ENCODE measurements at regions not wholly inside any gene's neighbourhood (a gene's known extent, or its start where the extent isn't known, plus 50 kb on each side); places are given as distances from the start of the nearest gene placed in this dataset.

DNA sequence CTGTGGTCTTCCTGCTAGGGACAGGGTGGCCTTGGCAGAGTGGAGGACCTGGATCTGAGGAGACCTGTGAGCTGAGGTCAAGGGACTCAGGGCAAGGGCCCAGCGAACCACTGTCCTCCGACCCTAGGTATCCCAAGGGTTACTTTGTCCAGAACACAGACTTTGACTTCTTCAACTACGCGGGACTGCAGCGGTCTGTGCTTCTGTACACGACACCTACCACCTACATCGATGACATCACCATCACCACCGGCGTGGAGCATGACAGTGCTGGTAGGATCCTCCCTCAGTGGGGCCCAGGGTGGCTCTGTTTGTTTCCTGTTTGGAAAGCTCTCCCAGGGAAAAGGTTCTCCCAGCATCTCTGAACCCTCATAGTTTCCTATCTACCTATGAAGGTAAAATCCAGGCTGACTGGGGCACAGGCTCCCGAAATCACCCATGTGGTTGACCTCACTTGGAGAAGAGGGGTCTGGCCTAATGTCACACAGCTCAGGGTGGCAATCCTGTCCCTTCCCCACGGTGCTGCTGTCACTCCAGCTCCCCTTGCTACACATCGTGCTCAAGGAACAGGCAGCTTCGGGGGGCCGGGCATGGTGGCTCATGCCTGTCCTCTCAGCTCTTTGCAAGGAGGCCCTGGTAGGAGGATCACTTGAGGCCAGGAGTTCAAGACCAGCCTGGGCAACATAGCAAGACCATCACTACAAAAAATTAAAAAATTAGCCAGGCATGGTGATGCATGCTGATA is 57.6 kb downstream of the ZNF727 start:
- TF ChIP-seq POLR2A (IDR thresholded peaks at IDR 0.05; ENCODE audit: low read length) (no peak), CTCF (IDR thresholded peaks at IDR 0.05) (no peak), BHLHE40 (IDR thresholded peaks at IDR 0.05; ENCODE audit: low read depth, low read length) (no peak), RFX5 (IDR thresholded peaks at IDR 0.05) (no peak), REST (IDR thresholded peaks at IDR 0.05) (no peak)
- TF ChIP-seq, protein P1, sequence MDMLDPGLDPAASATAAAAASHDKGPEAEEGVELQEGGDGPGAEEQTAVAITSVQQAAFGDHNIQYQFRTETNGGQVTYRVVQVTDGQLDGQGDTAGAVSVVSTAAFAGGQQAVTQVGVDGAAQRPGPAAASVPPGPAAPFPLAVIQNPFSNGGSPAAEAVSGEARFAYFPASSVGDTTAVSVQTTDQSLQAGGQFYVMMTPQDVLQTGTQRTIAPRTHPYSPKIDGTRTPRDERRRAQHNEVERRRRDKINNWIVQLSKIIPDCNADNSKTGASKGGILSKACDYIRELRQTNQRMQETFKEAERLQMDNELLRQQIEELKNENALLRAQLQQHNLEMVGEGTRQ (IDR thresholded peaks at IDR 0.05), result no peak
